Astrocyte of the cerebellum (primary cell): ENCODE measurements at regions not wholly inside any gene's neighbourhood (a gene's known extent, or its start where the extent isn't known, plus 50 kb on each side); places are given as distances from the start of the nearest gene placed in this dataset.

Experiments used
- DNase-seq: peaks from one replicate; pipeline ENCODE4 v3.0.0-alpha.2; 2011; ENCODE audit warnings: low read depth
- H3K4me3 ChIP-seq: 2 replicates; pipeline ENCODE4 v1.5.1; 2011; ENCODE audit warnings: mild to moderate bottlenecking, low read depth, low read length, moderate library complexity
- CTCF ChIP-seq: IDR thresholded peaks from 2 replicates; pipeline ENCODE4 v1.5.1; 2012; ENCODE audit warnings: low read length, low read depth, moderate library complexity, mild to moderate bottlenecking; ENCODE audit errors: missing control alignments
- in situ Hi-C: cut with HindIII; loops from 2 replicates; pipeline ENCODE4 v1.10.0; 2017; ENCODE audit warnings: low sequenced_read_pairs

- H3K4me3 ChIP-seq: no peak overlapping the region
- DNase-seq: no peak
- no peak for TF ChIP-seq CTCF
- in situ Hi-C loops: no loop called here
Observed at GRCh38 chr6:19375613-19376012, 461.6 kb upstream of the ID4 start.

- in situ Hi-C loops: no loop called here
- TF ChIP-seq CTCF: no peak
- no peak overlapping the region for H3K4me3 ChIP-seq
- DNase-seq: no peak
Observed at GRCh38 chr6:19377722-19378121, 459.4 kb upstream of the ID4 start.

GRCh38 chr6:19380293-19380692 lies 456.9 kb upstream of the ID4 start:
- in situ Hi-C loops: no loop called here
- no peak for TF ChIP-seq CTCF

GRCh38 chr6:19382676-19383075 lies 454.5 kb upstream of the ID4 start:
- no peak overlapping the region for H3K4me3 ChIP-seq
- no peak for TF ChIP-seq CTCF
- DNase-seq: no peak
- in situ Hi-C loops: no loop called here

More at GRCh38 chr6:19380293-19380692, 456.9 kb upstream of the ID4 start:
- H3K4me3 ChIP-seq: no peak overlapping the region
- DNase-seq: no peak

- in situ Hi-C loops: no loop called here
- no peak overlapping the region for H3K4me3 ChIP-seq
- no peak for TF ChIP-seq CTCF
- DNase-seq: no peak
Observed at GRCh38 chr6:19391926-19392325, 445.2 kb upstream of the ID4 start.

GRCh38 chr6:19394051-19394450 lies 443.1 kb upstream of the ID4 start:
- TF ChIP-seq CTCF: no peak
- DNase-seq: no peak
- in situ Hi-C loops: no loop called here

GRCh38 chr6:19394687-19395086 lies 442.5 kb upstream of the ID4 start:
- in situ Hi-C loops: no loop called here
- no peak overlapping the region for H3K4me3 ChIP-seq
- DNase-seq: no peak
- TF ChIP-seq CTCF: no peak

More at GRCh38 chr6:19394051-19394450, 443.1 kb upstream of the ID4 start:
- no peak overlapping the region for H3K4me3 ChIP-seq
